Activated naive CD4-positive, alpha-beta T cell treated with anti-CD3 and anti-CD28 coated beads, Interleukin-2, amount 10 ng/mL, durations not matched to agents 7 days and 5 days (primary cell): ENCODE measurements at regions not wholly inside any gene's neighbourhood (a gene's known extent, or its start where the extent isn't known, plus 50 kb on each side); places are given as distances from the start of the nearest gene placed in this dataset.
"Not testable (repeated sequence)": the region's sequence is repeated elsewhere in the genome, so short reads cannot be mapped to it uniquely, and the experiment has no call there.

Source experiments
- CTCF ChIA-PET: fragments of 350-600 bp; sonication (Branson Sonifier 250); formaldehyde crosslinking; loops from one replicate; lab custom pipeline; 2021; ENCODE audit warnings: antibody characterized with exemption; lab: Charles Lee
- DNase-seq: peaks from one replicate; pipeline ENCODE4 v3.0.0-alpha.2; 2020
- H3K27ac Mint-ChIP-seq: one replicate; pipeline ENCODE4 v1.8.0; 2021; ENCODE audit warnings: mild to moderate bottlenecking, moderate library complexity, mixed read lengths
- H3K27me3 Mint-ChIP-seq: one replicate; pipeline ENCODE4 v1.8.0; 2021; ENCODE audit warnings: mild to moderate bottlenecking, mixed read lengths
- H3K36me3 Mint-ChIP-seq: one replicate; pipeline ENCODE4 v1.8.0; 2021; ENCODE audit warnings: mixed read lengths
- H3K4me1 Mint-ChIP-seq: one replicate; pipeline ENCODE4 v1.8.0; 2021; ENCODE audit warnings: mixed read lengths
- H3K4me3 Mint-ChIP-seq: one replicate; pipeline ENCODE4 v1.8.0; 2021; ENCODE audit warnings: mild to moderate bottlenecking, moderate library complexity, mixed read lengths
- H3K9me3 Mint-ChIP-seq: one replicate; pipeline ENCODE4 v1.8.0; 2021; ENCODE audit warnings: mixed read lengths

DNA sequence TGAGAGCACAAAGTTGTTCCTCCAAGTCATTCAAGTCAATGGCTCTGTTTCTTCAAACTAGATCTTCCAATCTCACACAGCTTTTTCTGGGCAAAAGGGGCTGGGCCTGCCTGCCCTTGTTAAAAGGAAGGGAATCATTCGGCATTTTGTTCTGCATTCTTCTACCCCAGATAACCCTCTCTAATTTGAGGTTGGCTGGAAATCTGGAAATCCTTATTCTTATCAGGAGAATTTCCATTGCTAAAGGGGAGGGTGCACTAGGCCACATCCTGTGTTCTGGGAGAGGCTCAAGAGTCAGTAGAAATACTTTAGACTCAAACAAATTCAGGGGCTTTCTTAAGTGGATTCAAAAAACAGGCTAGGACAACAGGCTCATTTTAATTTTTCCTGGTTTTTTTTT is 384.7 kb upstream of the ZNF462 start:
- no peaks in the 10 kb centered on the region for H3K27me3 Mint-ChIP-seq

GRCh38 chr9:106478727-106479126 is 384.2 kb upstream of the ZNF462 start:
- no peak for DNase-seq
- H3K4me1 Mint-ChIP-seq, result no peaks in the 10 kb centered on the region
- no peak overlapping the region for H3K4me3 Mint-ChIP-seq
- no peak overlapping the region for H3K27ac Mint-ChIP-seq
- H3K27me3 Mint-ChIP-seq, result no peaks in the 10 kb centered on the region
- no peaks in the 10 kb centered on the region for H3K36me3 Mint-ChIP-seq
- CTCF ChIA-PET, result no interaction called here
- peaks cover 11% of the 10 kb centered on the region for H3K9me3 Mint-ChIP-seq

More for the DNA sequence above, 384.7 kb upstream of the ZNF462 start:
- no peak overlapping the region for H3K27ac Mint-ChIP-seq
- no peak overlapping the region for H3K4me3 Mint-ChIP-seq
- H3K9me3 Mint-ChIP-seq, result peaks cover 12% of the 10 kb centered on the region
- CTCF ChIA-PET, result no interaction called here
- H3K4me1 Mint-ChIP-seq, result no peaks in the 10 kb centered on the region
- H3K36me3 Mint-ChIP-seq, result no peaks in the 10 kb centered on the region
- DNase-seq, result no peak

GRCh38 chr9:106479679-106480078 is 383.3 kb upstream of the ZNF462 start:
- Mint-ChIP-seq H3K4me1 (no peaks in the 10 kb centered on the region), H3K27ac (no peak overlapping the region), H3K4me3 (no peak overlapping the region), H3K27me3 (no peaks in the 10 kb centered on the region), H3K36me3 (no peaks in the 10 kb centered on the region), H3K9me3 (peaks cover 5% of the 10 kb centered on the region)
- no peak for DNase-seq
- CTCF ChIA-PET, result no interaction called here

DNA sequence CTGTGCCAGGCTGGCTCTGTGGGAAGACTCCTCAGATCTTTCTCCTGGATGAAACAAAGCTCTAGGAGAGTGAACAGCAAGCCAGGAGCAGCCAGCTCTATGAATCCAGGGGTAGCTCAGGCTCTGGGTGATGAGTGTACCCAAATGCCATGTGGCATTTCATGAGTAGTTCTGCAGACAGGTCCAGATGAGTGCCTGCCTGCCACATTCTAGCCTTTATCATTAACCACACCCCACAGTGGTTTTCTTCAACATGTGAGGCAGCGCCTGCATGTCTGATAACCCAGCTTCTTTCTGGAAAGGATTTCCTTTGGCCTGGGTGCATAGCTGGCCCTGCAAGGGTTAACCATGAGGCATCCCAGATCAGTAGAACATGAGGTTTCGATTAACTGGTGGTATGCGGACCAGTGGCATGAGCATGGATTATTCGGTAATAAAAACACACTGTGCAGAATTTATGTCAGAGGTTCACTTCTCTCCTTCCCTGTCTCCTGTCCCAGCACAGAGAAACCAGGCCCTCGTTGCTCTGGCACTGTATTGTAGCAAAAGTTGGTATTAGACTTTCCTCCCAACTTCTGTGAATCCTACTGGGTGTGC is 381.9 kb upstream of the ZNF462 start:
- CTCF ChIA-PET, result no interaction called here
- no peak overlapping the region for H3K4me3 Mint-ChIP-seq
- H3K9me3 Mint-ChIP-seq, result peaks cover 13% of the 10 kb centered on the region
- DNase-seq, result no peak
- H3K27me3 Mint-ChIP-seq, result no peaks in the 10 kb centered on the region
- H3K4me1 Mint-ChIP-seq, result no peaks in the 10 kb centered on the region
- no peak overlapping the region for H3K27ac Mint-ChIP-seq
- H3K36me3 Mint-ChIP-seq, result no peaks in the 10 kb centered on the region

DNA sequence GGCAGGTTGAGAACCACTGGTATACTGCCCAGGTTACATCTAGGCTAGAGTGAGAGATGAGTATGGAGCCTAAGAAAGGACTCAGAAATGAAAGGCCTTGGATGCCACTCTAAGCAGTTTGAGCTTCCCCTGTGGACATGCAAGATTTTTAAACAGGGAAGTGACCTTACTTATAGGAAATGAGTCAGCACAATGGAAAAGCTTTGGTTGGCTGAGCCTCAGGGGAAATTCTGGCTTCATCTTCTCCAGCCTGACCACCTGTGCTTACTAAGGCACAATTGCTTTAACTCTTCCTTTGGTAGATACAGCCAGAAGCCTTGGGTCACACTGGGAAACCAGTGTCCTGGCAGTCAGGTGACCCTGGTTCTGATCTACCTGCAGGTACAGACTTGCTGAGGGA is 380.2 kb upstream of the ZNF462 start:
- Mint-ChIP-seq H3K4me3 (no peak overlapping the region), H3K4me1 (no peaks in the 10 kb centered on the region), H3K27ac (no peak overlapping the region), H3K27me3 (no peaks in the 10 kb centered on the region), H3K9me3 (peaks cover 24% of the 10 kb centered on the region), H3K36me3 (no peaks in the 10 kb centered on the region)
- CTCF ChIA-PET, result no interaction called here
- no peak for DNase-seq

DNA sequence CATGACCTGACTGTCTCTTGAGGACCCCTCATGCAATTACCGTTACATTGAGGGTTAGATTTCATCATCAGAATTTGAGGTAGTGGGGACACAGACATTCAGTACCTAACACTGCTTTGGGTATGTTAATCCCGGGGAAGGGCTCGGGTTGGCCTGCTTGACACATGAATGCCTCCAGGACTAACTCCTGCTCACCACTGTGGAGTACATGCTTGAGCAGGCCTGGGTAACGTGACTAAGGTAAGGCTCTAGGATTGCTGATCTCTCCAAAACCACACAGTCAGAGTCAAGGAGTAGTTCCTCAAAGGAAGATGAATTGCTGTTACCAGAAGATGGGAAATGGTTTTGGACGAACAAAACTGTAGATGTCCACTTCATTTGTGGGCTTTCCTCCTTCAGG is 376.3 kb upstream of the ZNF462 start:
- Mint-ChIP-seq H3K27me3 (no peaks in the 10 kb centered on the region), H3K27ac (no peak overlapping the region), H3K36me3 (no peaks in the 10 kb centered on the region)

DNA sequence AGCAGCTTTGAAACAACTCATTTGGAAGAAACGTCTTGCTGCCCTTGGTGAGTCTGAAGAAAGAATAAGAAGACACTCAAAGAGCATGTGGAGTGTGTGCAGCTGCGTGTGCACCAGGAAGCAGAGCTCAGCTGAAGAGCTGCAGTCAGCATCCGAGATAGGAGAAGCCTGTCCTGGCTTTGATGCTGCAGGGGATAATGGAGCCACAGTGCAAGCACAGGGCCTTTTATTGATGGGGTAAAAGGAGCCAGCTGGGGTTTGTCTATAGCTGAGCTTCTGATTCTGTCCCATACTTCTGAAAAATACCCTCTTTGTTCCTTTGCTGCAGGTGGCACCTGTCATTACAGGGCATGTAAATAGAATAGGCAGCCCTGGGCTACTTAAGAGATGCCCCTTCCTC is 375.7 kb upstream of the ZNF462 start:
- peaks cover 21% of the 10 kb centered on the region for H3K9me3 Mint-ChIP-seq
- H3K36me3 Mint-ChIP-seq, result no peaks in the 10 kb centered on the region
- CTCF ChIA-PET, result no interaction called here
- no peaks in the 10 kb centered on the region for H3K27me3 Mint-ChIP-seq
- no peak for DNase-seq
- H3K27ac Mint-ChIP-seq, result no peak overlapping the region
- no peaks in the 10 kb centered on the region for H3K4me1 Mint-ChIP-seq
- no peak overlapping the region for H3K4me3 Mint-ChIP-seq

More for the DNA sequence above, 376.3 kb upstream of the ZNF462 start:
- Mint-ChIP-seq H3K4me3 (no peak overlapping the region), H3K4me1 (no peaks in the 10 kb centered on the region), H3K9me3 (peaks cover 21% of the 10 kb centered on the region)
- CTCF ChIA-PET, result no interaction called here
- DNase-seq, result no peak

DNA sequence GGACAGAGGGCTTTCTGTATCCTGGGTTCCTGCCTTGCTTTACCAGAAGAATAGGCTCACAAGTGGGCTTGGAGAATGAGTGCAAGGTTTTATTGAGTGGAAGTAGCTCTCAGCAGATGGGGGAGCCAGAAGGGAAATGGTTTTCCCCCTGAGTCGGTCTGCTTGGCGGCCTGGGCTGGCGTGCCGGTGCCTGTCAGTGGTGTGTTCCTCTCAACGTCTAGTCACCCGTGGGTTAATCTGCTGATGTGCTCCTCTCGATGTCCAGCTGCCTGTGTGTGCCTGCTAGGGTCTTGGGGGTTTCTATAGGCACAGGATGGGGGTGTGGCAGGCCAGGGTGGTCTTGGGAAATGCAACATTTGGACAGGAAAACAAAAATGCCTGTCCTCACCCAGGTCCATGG is 370.8 kb upstream of the ZNF462 start:
- H3K27me3 Mint-ChIP-seq, H3K27ac Mint-ChIP-seq, H3K4me3 Mint-ChIP-seq, H3K4me1 Mint-ChIP-seq, H3K36me3 Mint-ChIP-seq, DNase-seq, CTCF ChIA-PET, H3K9me3 Mint-ChIP-seq: not testable (repeated sequence)

GRCh38 chr9:106500171-106500570 is 362.8 kb upstream of the ZNF462 start:
- Mint-ChIP-seq H3K27me3 (no peaks in the 10 kb centered on the region), H3K4me3 (no peak overlapping the region), H3K4me1 (no peaks in the 10 kb centered on the region), H3K36me3 (no peaks in the 10 kb centered on the region), H3K9me3 (peaks cover 18% of the 10 kb centered on the region), H3K27ac (no peak overlapping the region)
- no peak for DNase-seq
- CTCF ChIA-PET, result no interaction called here

GRCh38 chr9:106501210-106501609 is 361.8 kb upstream of the ZNF462 start:
- H3K36me3 Mint-ChIP-seq, H3K27ac Mint-ChIP-seq, H3K4me1 Mint-ChIP-seq, CTCF ChIA-PET, H3K27me3 Mint-ChIP-seq, H3K4me3 Mint-ChIP-seq, DNase-seq: not testable (repeated sequence)
- peaks cover 18% of the 10 kb centered on the region for H3K9me3 Mint-ChIP-seq

GRCh38 chr9:106502930-106503329 is 360.0 kb upstream of the ZNF462 start:
- Mint-ChIP-seq H3K4me1 (no peaks in the 10 kb centered on the region), H3K27ac (no peak overlapping the region), H3K9me3 (peaks cover 18% of the 10 kb centered on the region), H3K27me3 (no peaks in the 10 kb centered on the region), H3K36me3 (no peaks in the 10 kb centered on the region), H3K4me3 (no peak overlapping the region)
- CTCF ChIA-PET, result no interaction called here
- DNase-seq, result no peak

DNA sequence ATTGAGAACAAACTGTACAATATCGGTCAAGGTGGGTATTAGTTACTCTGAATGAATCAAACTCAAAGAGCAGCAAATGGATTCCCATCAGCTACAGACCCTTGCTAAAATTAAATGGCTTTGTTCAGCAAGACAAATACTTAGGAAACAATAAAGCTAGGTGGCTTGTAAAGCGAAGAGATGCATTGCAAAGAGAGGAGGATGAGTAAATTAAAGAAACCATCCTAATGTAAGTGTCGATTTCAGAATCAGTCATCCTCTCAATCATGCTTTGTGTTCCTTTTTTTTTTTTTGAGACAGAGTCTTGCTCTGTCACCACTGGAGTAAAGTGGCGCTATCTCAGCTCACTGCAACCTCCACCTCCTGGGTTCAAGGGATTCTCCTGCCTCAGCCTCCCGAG is 359.2 kb upstream of the ZNF462 start:
- H3K36me3 Mint-ChIP-seq, result no peaks in the 10 kb centered on the region
- no peak overlapping the region for H3K27ac Mint-ChIP-seq
- no peaks in the 10 kb centered on the region for H3K4me1 Mint-ChIP-seq

DNA sequence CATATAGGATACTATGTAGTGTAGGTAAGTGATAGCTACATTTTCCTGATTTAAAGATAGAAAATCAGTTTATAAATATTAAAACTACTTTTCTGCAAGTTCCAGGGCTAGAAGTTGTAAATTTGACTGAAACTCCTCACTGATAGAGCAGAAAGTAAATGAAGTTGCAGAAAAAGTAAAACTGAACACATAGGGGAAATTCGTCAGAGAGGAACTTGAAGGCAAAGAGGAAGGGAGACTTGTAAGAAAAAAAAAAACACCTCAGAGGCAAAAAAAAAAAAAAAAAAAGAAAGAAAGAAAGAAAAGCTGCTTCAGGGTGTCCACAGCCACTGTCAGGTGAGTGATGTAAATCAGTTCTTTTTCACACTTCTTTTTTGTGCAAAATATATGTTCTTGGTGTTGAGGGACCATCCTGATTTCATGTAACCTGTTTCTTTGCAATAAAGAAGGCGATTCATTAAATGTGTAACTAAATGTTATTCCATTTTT is 336.2 kb upstream of the ZNF462 start:
- Mint-ChIP-seq H3K4me3 (no peak overlapping the region), H3K9me3 (peaks cover 11% of the 10 kb centered on the region)
- CTCF ChIA-PET, result no interaction called here

More for the DNA sequence above, 359.2 kb upstream of the ZNF462 start:
- DNase-seq, result no peak
- H3K9me3 Mint-ChIP-seq, result peaks cover 18% of the 10 kb centered on the region
- H3K4me3 Mint-ChIP-seq, result no peak overlapping the region
- CTCF ChIA-PET, result no interaction called here
- no peaks in the 10 kb centered on the region for H3K27me3 Mint-ChIP-seq

GRCh38 chr9:106528158-106528557 is 334.8 kb upstream of the ZNF462 start:
- Mint-ChIP-seq H3K27ac (no peak overlapping the region), H3K27me3 (no peaks in the 10 kb centered on the region), H3K4me1 (no peaks in the 10 kb centered on the region), H3K4me3 (no peak overlapping the region), H3K9me3 (peaks cover 10% of the 10 kb centered on the region), H3K36me3 (no peaks in the 10 kb centered on the region)
- CTCF ChIA-PET, result no interaction called here
- no peak for DNase-seq

More for the DNA sequence above, 336.2 kb upstream of the ZNF462 start:
- Mint-ChIP-seq H3K27me3 (no peaks in the 10 kb centered on the region), H3K4me1 (no peaks in the 10 kb centered on the region), H3K36me3 (no peaks in the 10 kb centered on the region), H3K27ac (no peak overlapping the region)
- DNase-seq, result no peak

GRCh38 chr9:106529616-106530015 is 333.4 kb upstream of the ZNF462 start:
- H3K9me3 Mint-ChIP-seq, result peaks cover 12% of the 10 kb centered on the region
- no peak for DNase-seq
- no peaks in the 10 kb centered on the region for H3K27me3 Mint-ChIP-seq
- no peaks in the 10 kb centered on the region for H3K4me1 Mint-ChIP-seq
- no peaks in the 10 kb centered on the region for H3K36me3 Mint-ChIP-seq
- CTCF ChIA-PET, result no interaction called here
- H3K27ac Mint-ChIP-seq, result no peak overlapping the region
- H3K4me3 Mint-ChIP-seq, result no peak overlapping the region
